ENCODE measurements at regions not wholly inside any gene's neighbourhood (a gene's known extent, or its start where the extent isn't known, plus 50 kb on each side); places are given as distances from the start of the nearest gene placed in this dataset.
"Not testable (repeated sequence)": the region's sequence is repeated elsewhere in the genome, so short reads cannot be mapped to it uniquely, and the experiment has no call there.

GRCh38 chr4:64857198-64857597 lies 447.9 kb upstream of the TECRL start:
- no peak for DNase-seq (ENCODE audit: extremely low read depth, low read depth, low spot score)

DNA sequence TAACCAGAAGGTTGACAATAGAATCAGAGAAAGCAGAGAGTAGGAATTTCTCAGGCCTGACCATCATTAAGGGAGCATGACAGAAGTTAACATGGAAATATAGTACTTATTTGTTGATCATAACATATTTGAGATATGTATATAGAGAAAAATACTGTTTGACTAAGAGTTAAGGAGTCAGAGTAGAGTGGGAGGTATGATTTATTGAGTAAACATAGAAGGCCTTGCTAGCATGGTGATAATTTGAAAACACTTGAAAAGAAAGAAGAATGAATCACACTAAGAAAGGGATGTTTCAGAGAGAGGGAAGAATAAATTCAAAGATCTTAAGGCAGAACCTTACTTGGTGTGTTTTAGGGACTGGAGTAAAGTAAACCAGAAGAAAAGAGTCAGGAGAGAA lies 437.2 kb upstream of the TECRL start:
- no peak for DNase-seq (ENCODE audit: extremely low read depth, low read depth, low spot score)

DNA sequence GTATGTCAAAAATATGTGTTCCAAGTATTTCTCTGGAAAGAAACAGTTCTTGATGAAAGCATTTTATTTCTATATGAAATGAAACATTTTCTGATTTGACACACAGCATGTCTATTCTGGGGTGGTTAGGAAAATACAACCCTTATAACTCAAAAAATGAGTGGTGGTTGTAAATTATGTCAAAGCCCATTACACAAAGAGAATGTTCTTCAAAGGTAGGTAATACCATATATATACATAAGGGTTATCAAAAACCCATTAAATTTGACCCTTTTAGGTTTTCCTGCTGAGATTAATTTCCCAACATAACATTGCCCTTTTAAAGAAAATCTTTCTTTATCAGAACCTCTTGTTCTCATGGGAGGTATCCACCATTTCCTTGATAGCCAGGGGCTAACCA lies 420.5 kb upstream of the TECRL start:
- no peak for DNase-seq (ENCODE audit: extremely low read depth, low read depth, low spot score)

DNA sequence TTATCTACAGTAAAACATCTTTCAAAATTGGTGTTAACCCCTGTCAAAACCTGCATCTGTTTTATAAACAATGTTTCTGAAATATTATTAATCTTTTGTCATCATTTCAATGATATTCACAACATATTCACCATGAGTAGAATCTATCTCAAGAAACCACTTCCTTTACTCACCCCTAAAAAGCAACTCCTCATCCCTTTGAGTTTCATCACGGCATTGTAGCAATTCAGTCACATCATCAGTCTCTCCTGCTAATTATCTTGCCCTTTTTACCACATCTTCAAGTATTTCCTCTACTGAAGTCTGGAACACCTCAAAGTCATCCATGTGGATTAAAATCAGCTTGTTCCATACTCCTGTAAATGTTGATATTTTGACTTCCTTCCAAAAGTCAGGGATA lies 415.3 kb upstream of the TECRL start:
- DNase-seq (ENCODE audit: extremely low read depth, low read depth, low spot score) = no peak

- no peak for DNase-seq (ENCODE audit: extremely low read depth, low read depth, low spot score)
These were observed 413.2 kb upstream of the TECRL start for GRCh38 chr4:64822405-64822804.

- DNase-seq (ENCODE audit: extremely low read depth, low read depth, low spot score) = no peak
These were observed 412.1 kb upstream of the TECRL start for GRCh38 chr4:64821219-64821976.

DNA sequence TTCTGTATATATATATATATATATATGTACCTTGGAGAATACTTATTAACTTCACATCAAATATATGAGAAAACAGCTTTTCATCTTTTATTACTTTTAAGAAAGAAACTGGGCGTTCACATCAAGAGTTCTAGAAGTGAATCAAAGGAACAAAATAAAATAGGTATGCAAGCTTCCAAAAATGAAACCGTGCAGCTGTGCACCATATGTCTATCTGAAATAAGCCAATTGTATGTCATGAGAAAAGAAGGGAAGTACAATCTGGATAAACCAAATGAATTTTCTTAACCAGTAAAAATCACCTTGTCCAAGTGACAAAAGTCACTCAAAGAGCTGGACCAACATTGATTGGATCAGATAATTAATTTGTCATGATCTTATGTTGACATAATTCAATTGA lies 405.4 kb upstream of the TECRL start:
- DNase-seq (ENCODE audit: extremely low read depth, low read depth, low spot score) = no peak

DNA sequence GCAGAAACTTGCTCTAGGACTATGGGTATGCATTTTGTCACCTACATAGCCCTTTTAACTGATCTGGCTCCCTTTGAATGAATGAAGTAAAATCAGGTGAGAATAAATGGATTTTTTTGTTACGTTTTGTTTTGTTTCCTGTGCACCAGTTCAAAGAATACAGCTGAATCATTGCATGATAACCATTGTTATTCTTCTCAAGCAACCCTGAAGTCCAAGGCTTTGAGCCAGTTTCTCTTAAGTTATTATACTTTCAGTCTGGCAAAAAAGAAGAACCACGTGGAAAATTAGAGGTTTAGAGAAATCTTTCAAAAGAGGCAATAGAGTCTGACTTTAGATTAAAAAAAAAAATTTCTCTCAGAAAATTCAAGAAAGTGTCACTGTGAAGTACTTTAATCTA lies 398.6 kb upstream of the TECRL start:
- no peak for DNase-seq (ENCODE audit: extremely low read depth, low read depth, low spot score)

- no peak for DNase-seq (ENCODE audit: extremely low read depth, low read depth, low spot score)
These were observed 390.5 kb upstream of the TECRL start for GRCh38 chr4:64799751-64800150.

GRCh38 chr4:64798828-64799227 lies 389.6 kb upstream of the TECRL start:
- not testable (repeated sequence) for DNase-seq (ENCODE audit: extremely low read depth, low read depth, low spot score)

DNA sequence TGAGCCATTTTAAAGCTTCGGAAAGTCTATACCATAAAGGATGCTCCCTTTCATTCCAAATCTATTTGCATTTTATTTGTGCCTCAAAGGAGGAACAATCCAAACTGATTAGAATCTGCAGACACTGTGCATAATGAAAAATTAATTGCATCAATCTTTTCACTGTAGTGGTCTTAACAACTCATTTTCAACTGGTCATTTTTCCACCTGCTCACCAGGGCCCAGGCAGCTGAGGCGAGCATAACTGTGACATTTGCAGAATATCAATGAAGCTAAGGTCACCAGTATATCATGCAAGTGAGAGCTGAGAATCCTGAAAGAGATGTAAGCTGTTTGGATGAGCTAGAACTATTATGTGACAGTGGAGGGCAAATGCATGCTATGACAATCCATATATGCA lies 387.3 kb upstream of the TECRL start:
- DNase-seq (ENCODE audit: extremely low read depth, low read depth, low spot score) = no peak

- DNase-seq (ENCODE audit: extremely low read depth, low read depth, low spot score) = no peak
These were observed 374.9 kb upstream of the TECRL start for GRCh38 chr4:64784125-64784524.

DNA sequence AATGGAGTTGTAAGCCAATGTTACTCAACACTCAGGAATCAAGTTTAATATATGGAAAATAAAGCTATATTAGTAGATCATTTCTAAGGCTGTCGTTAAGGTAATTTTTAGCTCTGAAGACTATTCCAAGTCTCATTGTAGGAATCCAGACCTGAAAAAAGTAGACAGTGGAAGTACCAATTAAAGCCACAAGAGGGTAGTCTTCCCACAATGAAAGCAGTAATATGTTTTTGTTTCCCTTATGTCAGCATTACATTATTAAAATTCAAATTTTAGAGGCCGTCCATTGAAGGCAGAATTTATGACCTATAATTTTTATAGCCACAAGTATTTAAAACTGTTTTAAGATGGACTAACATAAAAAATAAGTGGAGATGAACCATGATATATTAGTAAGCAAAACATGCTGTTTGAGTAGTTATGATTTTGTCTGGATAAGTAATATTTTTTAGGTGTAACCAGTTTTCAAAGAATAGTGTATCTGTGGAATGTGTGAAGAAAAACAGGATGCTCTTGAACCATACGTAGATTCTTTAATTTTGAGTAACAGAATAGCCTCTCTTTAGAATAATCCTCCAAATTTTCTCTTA lies 372.6 kb upstream of the TECRL start:
- no peak for DNase-seq (ENCODE audit: extremely low read depth, low read depth, low spot score)

DNA sequence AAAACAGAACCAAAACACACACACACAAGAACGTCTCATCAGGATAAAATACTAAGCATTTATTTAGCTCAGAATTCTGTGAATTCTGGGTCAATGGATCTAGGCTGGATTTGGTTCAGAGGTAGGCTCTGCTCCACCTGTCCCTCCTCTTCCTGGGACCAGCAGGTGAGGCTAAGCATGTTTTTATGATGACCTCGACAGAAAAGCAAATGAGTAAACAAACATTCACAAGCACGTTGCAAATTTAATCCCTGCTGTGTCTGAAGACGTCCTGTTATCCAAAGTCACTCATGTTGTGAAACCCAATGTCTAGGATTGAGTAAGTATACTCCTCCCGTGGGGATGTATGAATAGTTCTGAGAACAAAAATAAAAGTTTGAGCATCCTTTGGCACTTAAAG lies 371.4 kb upstream of the TECRL start:
- DNase-seq (ENCODE audit: extremely low read depth, low read depth, low spot score) = no peak

- no peak for DNase-seq (ENCODE audit: extremely low read depth, low read depth, low spot score)
These were observed 368.0 kb upstream of the TECRL start for GRCh38 chr4:64777286-64777685.

GRCh38 chr4:64776820-64777219 lies 367.6 kb upstream of the TECRL start:
- DNase-seq (ENCODE audit: extremely low read depth, low read depth, low spot score) = no peak

DNA sequence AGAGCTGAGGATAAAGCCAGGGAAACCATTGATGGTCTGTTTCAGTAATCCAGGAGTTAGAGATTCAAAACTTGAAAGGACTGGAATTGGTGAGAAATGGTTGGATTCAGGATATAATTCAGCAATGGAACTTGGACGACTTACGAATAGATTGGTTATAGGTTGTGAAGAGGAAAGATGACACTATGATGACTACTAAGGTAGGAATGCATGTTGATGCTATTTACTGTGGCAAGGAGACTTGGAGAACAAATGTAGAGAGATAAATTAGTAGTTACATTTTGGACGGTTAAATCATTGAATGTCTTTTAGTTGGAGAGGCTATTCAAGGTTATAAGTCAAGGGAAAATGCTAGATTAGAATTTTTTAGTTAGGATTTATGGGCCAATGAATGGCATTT lies 365.4 kb upstream of the TECRL start:
- no peak for DNase-seq (ENCODE audit: extremely low read depth, low read depth, low spot score)

DNA sequence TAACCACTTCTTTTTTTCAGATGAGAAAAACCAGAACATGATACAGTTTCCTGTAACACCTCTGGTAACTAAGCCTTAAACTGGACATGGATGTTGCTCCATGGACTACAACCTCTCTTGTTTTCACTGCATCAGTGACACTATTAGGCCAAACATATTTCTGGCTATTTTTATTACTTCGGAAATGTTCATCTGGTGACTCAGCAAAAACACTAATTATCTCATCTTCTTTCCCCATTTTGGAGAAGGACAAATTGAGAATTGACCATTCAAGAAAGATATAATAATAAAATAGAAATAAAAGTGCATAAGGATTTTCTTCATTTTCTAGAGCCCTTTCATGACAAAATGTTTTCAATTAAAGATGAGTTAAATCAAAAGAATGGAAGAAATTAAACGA lies 361.9 kb upstream of the TECRL start:
- DNase-seq (ENCODE audit: extremely low read depth, low read depth, low spot score) = no peak

GRCh38 chr4:64767547-64767946 lies 358.3 kb upstream of the TECRL start:
- DNase-seq (ENCODE audit: extremely low read depth, low read depth, low spot score) = no peak

DNA sequence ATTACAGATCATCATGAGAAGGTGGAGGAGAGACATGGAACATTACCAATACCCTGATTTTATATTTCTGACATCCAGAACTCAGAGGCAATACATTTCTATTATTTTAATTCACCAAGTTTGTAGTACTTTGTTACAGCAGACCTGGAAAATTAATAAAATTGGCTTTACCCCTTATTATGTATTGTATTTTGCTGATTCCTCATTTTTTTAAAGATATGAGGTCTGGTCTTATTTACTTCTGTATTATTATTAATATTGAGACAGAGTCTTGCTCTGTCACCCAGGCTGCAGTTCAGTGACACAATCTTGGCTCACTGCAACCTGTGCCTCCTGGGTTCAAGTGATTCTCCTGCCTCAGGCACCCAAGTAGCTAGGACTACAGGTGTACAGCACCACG lies 357.3 kb upstream of the TECRL start:
- no peak for DNase-seq (ENCODE audit: extremely low read depth, low read depth, low spot score)

- no peak for DNase-seq (ENCODE audit: extremely low read depth, low read depth, low spot score)
These were observed 346.8 kb upstream of the TECRL start for GRCh38 chr4:64756016-64756415.

DNA sequence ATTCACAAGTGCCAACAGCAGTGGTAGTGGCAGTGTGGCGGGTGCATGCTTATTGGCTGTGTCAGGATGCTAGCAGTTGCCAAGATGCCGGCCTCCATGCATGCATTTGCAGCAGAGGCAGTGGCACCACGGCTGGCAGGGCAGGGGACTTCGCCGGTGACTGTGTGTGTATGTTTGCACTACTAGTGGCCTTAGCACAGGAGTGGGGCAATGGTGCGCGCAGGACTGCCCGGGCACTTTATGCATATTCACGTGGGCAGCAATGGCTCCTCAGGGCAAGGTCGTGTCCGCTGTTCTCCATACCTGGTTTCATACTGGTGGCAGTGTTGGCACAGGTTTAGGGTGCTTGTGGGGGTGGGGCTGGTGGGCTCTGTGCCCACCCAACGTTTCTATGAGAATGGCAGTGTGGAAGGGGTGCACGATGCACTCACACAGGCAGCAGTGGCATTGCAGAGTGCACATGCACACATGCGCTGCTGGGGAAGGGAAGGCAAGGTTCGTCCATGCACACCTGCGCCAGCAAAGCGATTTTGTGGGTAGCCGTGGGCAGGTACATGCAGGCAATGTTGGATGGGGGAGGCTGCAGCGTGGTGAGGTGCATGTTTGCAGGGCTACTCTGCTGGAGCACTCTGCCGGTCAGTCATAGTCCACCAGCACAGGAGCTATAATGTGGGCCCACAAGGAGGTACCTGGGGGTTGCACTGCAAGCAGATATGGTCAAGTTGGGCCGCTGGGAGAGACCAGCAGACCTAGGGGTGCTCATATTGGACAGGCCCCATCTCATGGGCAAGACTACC lies 338.9 kb upstream of the TECRL start:
- DNase-seq (ENCODE audit: extremely low read depth, low read depth, low spot score) = no peak
